Liver (tissue), 8 donors: ENCODE measurements at regions not wholly inside any gene's neighbourhood (a gene's known extent, or its start where the extent isn't known, plus 50 kb on each side); places are given as distances from the start of the nearest gene placed in this dataset.

ENCODE experiments used
- DNase-seq: peaks from one replicate; pipeline ENCODE4 v3.0.0-alpha.2; 2017; ENCODE audit warnings: low spot score
- H3K27ac ChIP-seq, 2 donors: one replicate each; pipeline ENCODE4 v1.7.0; 2013; ENCODE audit warnings: inconsistent platforms in 2 of 2, low read length in 2 of 2, control low read depth in 1 of 2, low read depth in 1 of 2, mild to moderate bottlenecking in 1 of 2
- H3K27me3 ChIP-seq, 4 donors: one replicate each; pipeline versions ENCODE4 v1.6.1 to v1.7.0; 2013; ENCODE audit warnings: low read length in 3 of 4, inconsistent platforms in 1 of 4, mild to moderate bottlenecking in 1 of 4, moderate library complexity in 1 of 4; ENCODE audit not compliant: control insufficient read depth in 4 of 4, insufficient read depth in 4 of 4
- H3K36me3 ChIP-seq, 4 donors: one replicate each; pipeline versions ENCODE4 v1.6.1 to v1.7.0; 2013; ENCODE audit warnings: low read length in 3 of 4, mild to moderate bottlenecking in 3 of 4, low read depth in 1 of 4, moderate library complexity in 1 of 4; ENCODE audit not compliant: control insufficient read depth in 4 of 4, insufficient read depth in 3 of 4
- H3K4me1 ChIP-seq, 4 donors: one replicate each; pipeline versions ENCODE4 v1.6.1 to v1.7.0; 2013; ENCODE audit warnings: low read length in 3 of 4, mild to moderate bottlenecking in 3 of 4, moderate library complexity in 1 of 4; ENCODE audit not compliant: control insufficient read depth in 4 of 4, insufficient read depth in 4 of 4
- H3K4me3 ChIP-seq, 3 donors: one replicate each; pipeline versions ENCODE4 v1.6.1 to v1.7.0; 2013; ENCODE audit warnings: low read length in 3 of 3, control low read depth in 1 of 3, low read depth in 1 of 3, mild to moderate bottlenecking in 1 of 3
- H3K9ac ChIP-seq, 2 donors: one replicate each; pipeline ENCODE4 v1.7.0; 2013; ENCODE audit warnings: low read length in 2 of 2, mild to moderate bottlenecking in 2 of 2, moderate library complexity in 2 of 2, control low read depth in 1 of 2, low read depth in 1 of 2
- H3K9me3 ChIP-seq, 4 donors: one replicate each; pipeline versions ENCODE4 v1.6.1 to v1.7.0; 2013; ENCODE audit warnings: low read length in 3 of 4; ENCODE audit not compliant: control insufficient read depth in 4 of 4
- EGR1 ChIP-seq, 2 donors: IDR thresholded peaks; 2 replicates each; pipeline ENCODE4 v1.6.1; 2016 to 2018; ENCODE audit warnings: antibody characterized with exemption in 2 of 2, low read depth in 2 of 2
- FOXA1 ChIP-seq: IDR thresholded peaks from 2 replicates; pipeline ENCODE4 v1.6.1; 2016; ENCODE audit warnings: antibody characterized with exemption
- FOXA2 ChIP-seq: IDR thresholded peaks from 2 replicates; pipeline ENCODE4 v1.6.1; 2016; ENCODE audit warnings: antibody characterized with exemption
- GABPA ChIP-seq, 2 donors: IDR thresholded peaks in 1 of 2; conservative IDR thresholded peaks in 1 of 2; 2 replicates each; pipeline ENCODE4 v1.6.1; 2016; ENCODE audit warnings: antibody characterized with exemption in 2 of 2, mild to moderate bottlenecking in 1 of 2, moderate library complexity in 1 of 2
- HNF4A ChIP-seq, 2 donors: conservative IDR thresholded peaks; 2 replicates each; pipeline ENCODE4 v1.6.1; 2016; ENCODE audit warnings: antibody characterized with exemption in 2 of 2, mild to moderate bottlenecking in 2 of 2
- HNF4G ChIP-seq: IDR thresholded peaks from 2 replicates; pipeline ENCODE4 v1.6.1; 2016; ENCODE audit warnings: antibody characterized with exemption
- JUND ChIP-seq, 2 donors: IDR thresholded peaks; 2 replicates each; pipeline ENCODE4 v1.6.1; 2016; ENCODE audit warnings: antibody characterized with exemption in 2 of 2
- NR2F2 ChIP-seq: IDR thresholded peaks from 2 replicates; pipeline ENCODE4 v1.6.1; 2016; ENCODE audit warnings: antibody characterized with exemption
- RAD21 ChIP-seq, 2 donors: IDR thresholded peaks; 2 replicates each; pipeline ENCODE4 v1.6.1; 2016; ENCODE audit warnings: antibody characterized with exemption in 2 of 2, mild to moderate bottlenecking in 2 of 2
- RXRA ChIP-seq, 2 donors: IDR thresholded peaks; 2 replicates each; pipeline ENCODE4 v1.6.1; 2017 to 2018; ENCODE audit warnings: antibody characterized with exemption in 2 of 2, mild to moderate bottlenecking in 1 of 2
- SP1 ChIP-seq: IDR thresholded peaks from 2 replicates; pipeline ENCODE4 v1.6.1; 2018; ENCODE audit warnings: antibody characterized with exemption, mild to moderate bottlenecking
- TAF1 ChIP-seq: conservative IDR thresholded peaks from 2 replicates; pipeline ENCODE4 v1.6.1; 2016; ENCODE audit warnings: antibody characterized with exemption, mild to moderate bottlenecking
- YY1 ChIP-seq: IDR thresholded peaks from 2 replicates; pipeline ENCODE4 v1.6.1; 2016; ENCODE audit warnings: antibody characterized with exemption, mild to moderate bottlenecking
- WGBS: extraction: QIAGEN DNeasy Blood & Tissue Kit; methylation state at CpG from one replicate; pipeline ENCODE4 v1.1.7; 2013; 5-methylcytosine and 5-hydroxymethylcytosine counted together
- TF ChIP-seq, protein P1 (sequence below): fragments of 150-350 bp; IDR thresholded peaks from 2 replicates; pipeline ENCODE4 v1.5.1; 2017; ENCODE audit warnings: improper control_type of control experiment, low read depth, low read length; ENCODE audit not compliant: missing input control
- TF ChIP-seq, protein P2 (sequence below): IDR thresholded peaks from 2 replicates; pipeline ENCODE4 v1.6.1; 2016; ENCODE audit warnings: antibody characterized with exemption
- TF ChIP-seq, protein P3 (sequence below): IDR thresholded peaks from 2 replicates; pipeline ENCODE4 v1.6.1; 2016; ENCODE audit warnings: antibody characterized with exemption
- TF ChIP-seq, protein P4 (sequence below): IDR thresholded peaks from 2 replicates; pipeline ENCODE4 v1.6.1; 2016; ENCODE audit warnings: antibody characterized with exemption
- donor health status: healthy.
- donor health status: healthy.
- donor health status: healthy.
- donor health status: healthy.
- donor health status: healthy.

DNA sequence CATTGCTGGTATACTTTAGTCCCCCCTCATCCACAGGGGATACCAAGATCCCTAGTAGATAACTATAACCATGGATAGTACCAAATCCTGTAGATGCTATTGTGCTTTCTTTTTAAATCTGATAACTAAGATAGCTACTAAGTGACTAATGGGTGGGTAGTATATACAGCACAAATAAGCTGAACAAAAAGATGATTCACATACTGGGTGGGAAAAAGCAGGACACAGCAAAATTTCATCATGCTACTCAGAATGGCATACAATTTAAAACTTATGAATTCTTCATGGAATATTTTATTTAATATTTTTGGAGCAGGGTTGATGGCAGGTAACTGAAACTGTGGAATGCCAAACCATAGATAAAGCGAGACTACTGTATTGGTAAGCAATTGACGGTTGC, 161.6 kb downstream of the IL15 start:
- WGBS, result 94% methylated on average over 2 of the region's 2 CpGs
- H3K4me1 ChIP-seq, result no peaks in the 10 kb centered on the region
- no peak for TF ChIP-seq HNF4A (conservative IDR thresholded peaks at IDR 0.05)
- TF ChIP-seq JUND (IDR thresholded peaks at IDR 0.05), result no peak
- TF ChIP-seq HNF4G, result no peak
- no peak for TF ChIP-seq RAD21 (IDR thresholded peaks at IDR 0.05)
- no peak for TF ChIP-seq FOXA2
- TF ChIP-seq RXRA (IDR thresholded peaks at IDR 0.05), result no peak
- TF ChIP-seq TAF1, result no peak
- TF ChIP-seq EGR1 (IDR thresholded peaks at IDR 0.05; ENCODE audit: low read depth in 2 of 2), result no peak
- TF ChIP-seq FOXA1, result no peak
- TF ChIP-seq GABPA (IDR thresholded peaks at IDR 0.05 in 1 of 2, conservative IDR thresholded peaks at IDR 0.05 in 1 of 2), result no peak
- no peak for TF ChIP-seq YY1
- TF ChIP-seq, protein P1, sequence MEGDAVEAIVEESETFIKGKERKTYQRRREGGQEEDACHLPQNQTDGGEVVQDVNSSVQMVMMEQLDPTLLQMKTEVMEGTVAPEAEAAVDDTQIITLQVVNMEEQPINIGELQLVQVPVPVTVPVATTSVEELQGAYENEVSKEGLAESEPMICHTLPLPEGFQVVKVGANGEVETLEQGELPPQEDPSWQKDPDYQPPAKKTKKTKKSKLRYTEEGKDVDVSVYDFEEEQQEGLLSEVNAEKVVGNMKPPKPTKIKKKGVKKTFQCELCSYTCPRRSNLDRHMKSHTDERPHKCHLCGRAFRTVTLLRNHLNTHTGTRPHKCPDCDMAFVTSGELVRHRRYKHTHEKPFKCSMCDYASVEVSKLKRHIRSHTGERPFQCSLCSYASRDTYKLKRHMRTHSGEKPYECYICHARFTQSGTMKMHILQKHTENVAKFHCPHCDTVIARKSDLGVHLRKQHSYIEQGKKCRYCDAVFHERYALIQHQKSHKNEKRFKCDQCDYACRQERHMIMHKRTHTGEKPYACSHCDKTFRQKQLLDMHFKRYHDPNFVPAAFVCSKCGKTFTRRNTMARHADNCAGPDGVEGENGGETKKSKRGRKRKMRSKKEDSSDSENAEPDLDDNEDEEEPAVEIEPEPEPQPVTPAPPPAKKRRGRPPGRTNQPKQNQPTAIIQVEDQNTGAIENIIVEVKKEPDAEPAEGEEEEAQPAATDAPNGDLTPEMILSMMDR, result no peak
- TF ChIP-seq, protein P2, sequence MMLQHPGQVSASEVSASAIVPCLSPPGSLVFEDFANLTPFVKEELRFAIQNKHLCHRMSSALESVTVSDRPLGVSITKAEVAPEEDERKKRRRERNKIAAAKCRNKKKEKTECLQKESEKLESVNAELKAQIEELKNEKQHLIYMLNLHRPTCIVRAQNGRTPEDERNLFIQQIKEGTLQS, result no peak
- no peak for TF ChIP-seq NR2F2
- TF ChIP-seq, protein P3, sequence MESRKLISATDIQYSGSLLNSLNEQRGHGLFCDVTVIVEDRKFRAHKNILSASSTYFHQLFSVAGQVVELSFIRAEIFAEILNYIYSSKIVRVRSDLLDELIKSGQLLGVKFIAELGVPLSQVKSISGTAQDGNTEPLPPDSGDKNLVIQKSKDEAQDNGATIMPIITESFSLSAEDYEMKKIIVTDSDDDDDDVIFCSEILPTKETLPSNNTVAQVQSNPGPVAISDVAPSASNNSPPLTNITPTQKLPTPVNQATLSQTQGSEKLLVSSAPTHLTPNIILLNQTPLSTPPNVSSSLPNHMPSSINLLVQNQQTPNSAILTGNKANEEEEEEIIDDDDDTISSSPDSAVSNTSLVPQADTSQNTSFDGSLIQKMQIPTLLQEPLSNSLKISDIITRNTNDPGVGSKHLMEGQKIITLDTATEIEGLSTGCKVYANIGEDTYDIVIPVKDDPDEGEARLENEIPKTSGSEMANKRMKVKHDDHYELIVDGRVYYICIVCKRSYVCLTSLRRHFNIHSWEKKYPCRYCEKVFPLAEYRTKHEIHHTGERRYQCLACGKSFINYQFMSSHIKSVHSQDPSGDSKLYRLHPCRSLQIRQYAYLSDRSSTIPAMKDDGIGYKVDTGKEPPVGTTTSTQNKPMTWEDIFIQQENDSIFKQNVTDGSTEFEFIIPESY, result no peak
- no peak for TF ChIP-seq SP1
- TF ChIP-seq, protein P4, sequence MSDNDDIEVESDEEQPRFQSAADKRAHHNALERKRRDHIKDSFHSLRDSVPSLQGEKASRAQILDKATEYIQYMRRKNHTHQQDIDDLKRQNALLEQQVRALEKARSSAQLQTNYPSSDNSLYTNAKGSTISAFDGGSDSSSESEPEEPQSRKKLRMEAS, result no peak
- no peak for DNase-seq
- no peaks in the 10 kb centered on the region for H3K36me3 ChIP-seq
- H3K27me3 ChIP-seq, result no peaks in the 10 kb centered on the region
- H3K9ac ChIP-seq, result no peak overlapping the region
- H3K4me3 ChIP-seq, result no peak overlapping the region
- H3K27ac ChIP-seq, result no peak overlapping the region
- no peaks in the 10 kb centered on the region for H3K9me3 ChIP-seq

DNA sequence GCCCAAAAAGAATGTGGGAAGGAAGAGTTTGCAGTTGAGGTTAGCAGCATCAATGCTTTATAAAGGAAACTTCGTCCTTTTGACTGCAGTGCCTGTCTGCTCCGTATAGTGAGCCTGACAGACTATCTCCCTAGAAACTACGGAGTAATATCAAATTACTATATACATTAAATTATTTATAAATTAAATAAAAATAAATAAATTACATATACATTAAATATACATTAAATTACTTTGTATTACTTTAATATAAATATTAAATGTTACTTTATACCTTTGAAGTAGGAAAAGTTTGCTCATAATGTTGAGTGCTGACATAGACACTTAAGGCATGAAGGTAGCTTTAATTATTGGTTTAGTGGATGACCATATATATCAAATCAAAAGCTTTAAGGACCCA, 165.2 kb downstream of the IL15 start:
- TF ChIP-seq, protein P3, result no peak
- TF ChIP-seq RXRA (IDR thresholded peaks at IDR 0.05) (no peak), NR2F2 (no peak), FOXA2 (no peak), TAF1 (no peak), FOXA1 (no peak), GABPA (IDR thresholded peaks at IDR 0.05 in 1 of 2, conservative IDR thresholded peaks at IDR 0.05 in 1 of 2) (no peak), HNF4A (conservative IDR thresholded peaks at IDR 0.05) (no peak)
- TF ChIP-seq, protein P2, result no peak
- TF ChIP-seq, protein P4, result no peak
- H3K36me3 ChIP-seq, result no peaks in the 10 kb centered on the region
- H3K4me3 ChIP-seq, result no peak overlapping the region
- no peaks in the 10 kb centered on the region for H3K9me3 ChIP-seq
- H3K27ac ChIP-seq, result no peak overlapping the region
- no peaks in the 10 kb centered on the region for H3K4me1 ChIP-seq
- no peak overlapping the region for H3K9ac ChIP-seq
- H3K27me3 ChIP-seq, result no peaks in the 10 kb centered on the region
- DNase-seq, result no peak
- WGBS, result 79% methylated on average over 3 of the region's 3 CpGs
